Lung (tissue), 11 donors: ENCODE measurements at regions not wholly inside any gene's neighbourhood (a gene's known extent, or its start where the extent isn't known, plus 50 kb on each side); places are given as distances from the start of the nearest gene placed in this dataset.

Source experiments
- ATAC-seq: fragments of 200-7000 bp; cut with Tn5 transposase; one replicate; pipeline ENCODE4 v1.9.1; 2020; ENCODE audit warnings: moderate number of reproducible peaks; ENCODE audit not compliant: insufficient read depth, low FRiP score
- DNase-seq, 3 donors: peaks; one replicate each; pipeline ENCODE4 v3.0.0-alpha.2; 2013 to 2017
- H3K27ac ChIP-seq, 2 donors: one replicate each; pipeline ENCODE4 v1.5.1; 2013; ENCODE audit warnings: mild to moderate bottlenecking in 2 of 2, moderate library complexity in 2 of 2, control low read depth in 1 of 2, inconsistent platforms in 1 of 2, low read depth in 1 of 2, low read length in 1 of 2
- H3K27me3 ChIP-seq, 3 donors: one replicate each; pipeline ENCODE4 v1.5.1; 2013; ENCODE audit warnings: low read length in 2 of 3; ENCODE audit not compliant: control insufficient read depth in 3 of 3, insufficient read depth in 3 of 3
- H3K36me3 ChIP-seq, 4 donors: one replicate each; pipeline ENCODE4 v1.5.1; 2013; ENCODE audit warnings: low read length in 4 of 4, mild to moderate bottlenecking in 1 of 4, moderate library complexity in 1 of 4; ENCODE audit not compliant: control insufficient read depth in 4 of 4, insufficient read depth in 4 of 4
- H3K4me1 ChIP-seq, 5 donors: one replicate each; pipeline ENCODE4 v1.5.1; 2013; ENCODE audit warnings: low read length in 5 of 5, mild to moderate bottlenecking in 2 of 5, moderate library complexity in 1 of 5; ENCODE audit not compliant: control insufficient read depth in 5 of 5, insufficient read depth in 5 of 5
- H3K4me3 ChIP-seq: one replicate; pipeline ENCODE4 v1.5.1; 2013; ENCODE audit warnings: mild to moderate bottlenecking, control low read depth, moderate library complexity
- H3K9ac ChIP-seq, 2 donors: one replicate each; pipeline ENCODE4 v1.5.1; 2013; ENCODE audit warnings: low read length in 2 of 2, control low read depth in 1 of 2; ENCODE audit not compliant: insufficient read depth in 1 of 2
- H3K9me3 ChIP-seq, 4 donors: one replicate each; pipeline ENCODE4 v1.5.1; 2013; ENCODE audit warnings: low read length in 3 of 4, mild to moderate bottlenecking in 1 of 4, moderate library complexity in 1 of 4; ENCODE audit not compliant: control insufficient read depth in 4 of 4, insufficient read depth in 3 of 4
- WGBS, 2 donors: extraction: QIAGEN DNeasy Blood & Tissue Kit; methylation state at CpG; one replicate each; pipeline ENCODE4 v1.1.7; 2013; 5-methylcytosine and 5-hydroxymethylcytosine counted together
- TF ChIP-seq, protein P1 (sequence below): IDR thresholded peaks from 2 replicates; pipeline ENCODE4 v1.5.1; 2012; ENCODE audit warnings: mild to moderate bottlenecking; ENCODE audit errors: control extremely low read depth, extremely low read depth
- donor health status: control.
- donor health status: control.
- donor health status: Bipolar disorder and iron deficiency.
- donor health status: healthy.
- donor health status: DM: yes; HTN: yes; CAD: no.

DNA sequence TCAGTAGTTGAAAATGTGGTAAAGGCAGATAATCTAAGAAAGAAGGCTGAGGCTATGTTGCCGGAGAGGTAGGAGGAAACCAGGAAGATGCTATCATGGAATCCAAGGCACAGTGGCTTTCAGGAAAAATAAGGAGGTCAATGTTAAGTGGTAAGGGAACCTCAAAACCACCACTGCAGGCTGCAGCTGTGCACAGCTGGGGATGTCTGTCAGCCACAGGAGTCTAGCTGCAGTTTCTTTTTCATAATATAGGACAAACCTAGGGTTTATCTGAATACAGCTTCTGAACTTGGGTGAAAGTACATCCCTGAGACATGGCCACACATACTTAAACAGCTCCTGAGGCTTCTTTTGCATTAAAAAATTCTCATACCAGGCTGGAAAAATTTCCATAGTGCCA lies 93.9 kb downstream of the SLC5A7 start:
- Histone ChIP-seq H3K9me3 (peaks cover 0 to 4% (median 1%) of the 10 kb centered on the region in 4 donors), H3K4me1 (no peaks in the 10 kb centered on the region), H3K9ac (no peak overlapping the region), H3K27ac (no peak overlapping the region), H3K27me3 (peaks cover 0 to under 1% (median 0%) of the 10 kb centered on the region in 3 donors), H3K4me3 (no peak overlapping the region), H3K36me3 (no peaks in the 10 kb centered on the region)
- no peak for ATAC-seq
- 24 to 57% methylated on average over 1 of the region's 1 CpG for WGBS, 2 donors
- no peak for DNase-seq
- TF ChIP-seq, protein P1, sequence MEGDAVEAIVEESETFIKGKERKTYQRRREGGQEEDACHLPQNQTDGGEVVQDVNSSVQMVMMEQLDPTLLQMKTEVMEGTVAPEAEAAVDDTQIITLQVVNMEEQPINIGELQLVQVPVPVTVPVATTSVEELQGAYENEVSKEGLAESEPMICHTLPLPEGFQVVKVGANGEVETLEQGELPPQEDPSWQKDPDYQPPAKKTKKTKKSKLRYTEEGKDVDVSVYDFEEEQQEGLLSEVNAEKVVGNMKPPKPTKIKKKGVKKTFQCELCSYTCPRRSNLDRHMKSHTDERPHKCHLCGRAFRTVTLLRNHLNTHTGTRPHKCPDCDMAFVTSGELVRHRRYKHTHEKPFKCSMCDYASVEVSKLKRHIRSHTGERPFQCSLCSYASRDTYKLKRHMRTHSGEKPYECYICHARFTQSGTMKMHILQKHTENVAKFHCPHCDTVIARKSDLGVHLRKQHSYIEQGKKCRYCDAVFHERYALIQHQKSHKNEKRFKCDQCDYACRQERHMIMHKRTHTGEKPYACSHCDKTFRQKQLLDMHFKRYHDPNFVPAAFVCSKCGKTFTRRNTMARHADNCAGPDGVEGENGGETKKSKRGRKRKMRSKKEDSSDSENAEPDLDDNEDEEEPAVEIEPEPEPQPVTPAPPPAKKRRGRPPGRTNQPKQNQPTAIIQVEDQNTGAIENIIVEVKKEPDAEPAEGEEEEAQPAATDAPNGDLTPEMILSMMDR = no peak

DNA sequence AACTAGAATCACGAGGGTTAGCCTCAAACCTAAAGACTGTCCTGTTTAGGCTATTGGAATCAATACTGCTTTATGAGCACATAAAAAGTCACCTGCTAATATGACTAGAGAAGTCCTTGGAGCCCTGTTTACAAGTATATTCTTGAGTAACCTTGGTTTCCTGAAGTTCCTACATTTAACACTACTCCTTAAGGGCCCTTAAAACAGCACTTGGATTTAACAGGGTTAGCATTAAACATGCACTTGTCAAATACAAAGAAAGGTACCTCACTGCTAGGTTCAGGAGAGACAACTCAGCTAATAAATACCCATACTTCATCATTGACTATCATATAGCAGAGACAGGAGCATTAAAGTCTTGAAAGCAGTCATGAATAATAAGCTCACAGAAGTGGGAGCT lies 96.7 kb downstream of the SLC5A7 start:
- H3K4me3 ChIP-seq = no peak overlapping the region
- ATAC-seq (peak; percentile 34), DNase-seq (peak in 2 of 3 donors; percentile 18 to 35)
- H3K9me3 ChIP-seq = peaks cover 0 to 3% (median 1%) of the 10 kb centered on the region in 4 donors
- H3K27ac ChIP-seq = no peak overlapping the region
- H3K27me3 ChIP-seq = no peaks in the 10 kb centered on the region
- H3K4me1 ChIP-seq = no peaks in the 10 kb centered on the region
- no peaks in the 10 kb centered on the region for H3K36me3 ChIP-seq
- H3K9ac ChIP-seq = no peak overlapping the region
- TF ChIP-seq, protein P1 = no peak
- 65 to 75% methylated on average over 1 of the region's 1 CpG for WGBS, 2 donors

DNA sequence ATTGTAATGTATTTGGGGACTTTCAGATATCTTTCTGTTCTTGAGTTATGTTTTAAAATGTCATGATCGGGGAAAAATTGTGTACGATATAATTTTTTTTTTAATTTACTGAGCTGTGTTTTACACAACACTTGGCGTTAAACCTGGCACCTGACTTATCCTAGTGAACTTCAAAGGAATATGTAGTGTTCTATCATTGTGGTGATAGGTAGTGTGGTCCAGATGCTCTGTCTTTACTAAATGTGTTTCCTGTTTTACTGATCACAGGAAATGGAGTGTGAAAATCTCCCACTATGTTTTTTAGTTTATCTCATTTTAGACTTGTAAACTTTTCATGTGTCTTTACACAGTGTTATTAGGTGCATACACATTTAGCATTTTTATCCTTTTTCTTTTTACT lies 98.0 kb downstream of the SLC5A7 start:
- Histone ChIP-seq H3K9ac (no peak overlapping the region), H3K4me3 (no peak overlapping the region), H3K27ac (no peak overlapping the region), H3K36me3 (no peaks in the 10 kb centered on the region), H3K27me3 (no peaks in the 10 kb centered on the region), H3K4me1 (no peaks in the 10 kb centered on the region), H3K9me3 (peaks cover 0 to 9% (median 1%) of the 10 kb centered on the region in 4 donors)
- WGBS, 2 donors = 51 to 52% methylated on average over 3 of the region's 3 CpGs
- DNase-seq = peak in 2 of 3 donors; percentile 3 to 5
- TF ChIP-seq, protein P1 = no peak
- no peak for ATAC-seq

DNA sequence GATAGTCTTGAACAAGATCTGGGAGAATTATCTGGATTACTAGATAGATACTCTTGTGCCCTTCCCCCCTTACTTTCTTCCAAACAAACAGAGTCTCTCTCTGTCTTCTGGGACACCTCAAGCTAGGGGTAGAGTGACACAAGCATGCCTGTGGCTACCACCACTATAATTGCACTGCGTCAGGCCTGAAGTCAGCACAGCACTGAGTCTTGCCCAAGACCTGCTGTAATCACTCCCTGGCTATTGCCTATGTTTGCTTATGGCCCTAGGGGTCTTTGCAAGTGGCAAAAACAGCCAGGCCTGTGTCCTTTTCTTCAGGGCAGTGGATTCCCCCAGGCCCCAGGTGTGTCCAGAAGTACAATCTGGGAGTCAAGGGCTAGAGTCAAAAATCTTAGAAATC lies 106.6 kb downstream of the SLC5A7 start:
- Histone ChIP-seq H3K9ac (no peak overlapping the region), H3K9me3 (peaks cover 0 to 12% (median 0%) of the 10 kb centered on the region in 4 donors), H3K36me3 (no peaks in the 10 kb centered on the region), H3K4me3 (no peak overlapping the region), H3K27ac (no peak overlapping the region), H3K4me1 (no peaks in the 10 kb centered on the region), H3K27me3 (no peaks in the 10 kb centered on the region)
- DNase-seq (no peak), ATAC-seq (no peak)
- 53 to 75% methylated on average over 1 of the region's 1 CpG for WGBS, 2 donors
- TF ChIP-seq, protein P1 = no peak
